HCT116 (cell line): ENCODE measurements at regions not wholly inside any gene's neighbourhood (a gene's known extent, or its start where the extent isn't known, plus 50 kb on each side); places are given as distances from the start of the nearest gene placed in this dataset.

Source experiments
- ATAC-seq: fragments of 200-7000 bp; cut with Tn5 transposase; 2 replicates; pipeline ENCODE4 v1.9.1; 2020; ENCODE audit warnings: mild to moderate bottlenecking, moderate library complexity
- BruUV-seq: library from RNA; stranded (reverse); fragments of 400-500 nt; replicated peaks from 2 replicates; lab custom pipeline; 2021; lab: Mats Ljungman, UMichigan
- CTCF ChIA-PET: fragments of 300-600 bp; sonication (Branson Sonifier 250); formaldehyde crosslinking; loops from one replicate; lab custom pipeline; 2021; ENCODE audit warnings: antibody characterized with exemption; lab: Charles Lee
- POLR2A ChIA-PET: fragments of 300-600, 350-600 bp; sonication (Branson Sonifier 250); formaldehyde crosslinking; loops from one replicate; lab custom pipeline; 2021; ENCODE audit warnings: antibody characterized with exemption; lab: Charles Lee
- RAD21 ChIA-PET, 2 experiments: fragments of 300-600 bp; sonication (Branson Sonifier 250); formaldehyde crosslinking; loops; one replicate each; lab custom pipeline; 2023; ENCODE audit warnings: low total read pairs in 2 of 2; ENCODE audit not compliant: uncharacterized antibody in 2 of 2, unreplicated experiment in 2 of 2, low non-redundant PET in 1 of 2; lab: Charles Lee
- DNase-seq: peaks from one replicate; pipeline ENCODE4 v3.0.0-alpha.2; 2010; ENCODE audit warnings: low read depth, low spot score
- H2AFZ ChIP-seq: fragments of 200-600 bp; shearing (Covaris generic), sonication (generic); 2 replicates; pipeline ENCODE4 v1.6.1; 2017; ENCODE audit warnings: low read depth, mixed run types, mixed read lengths, antibody characterized with exemption, low read length; ENCODE audit not compliant: poor library complexity, severe bottlenecking
- H3K27ac ChIP-seq: 2 replicates; pipeline ENCODE4 v1.5.1; 2012; ENCODE audit warnings: low read depth, low read length
- H3K27me3 ChIP-seq: fragments of 200-600 bp; sonication (generic); 2 replicates; pipeline ENCODE4 v1.6.1; 2016; ENCODE audit warnings: mixed run types, low read length, mixed read lengths; ENCODE audit not compliant: insufficient read depth
- H3K36me3 ChIP-seq, 2 experiments: fragments of 200-500 bp in 1 of 2; fragments of 200-600 bp in 1 of 2; sonication (Bioruptor generic) in 1 of 2; sonication (generic) in 1 of 2; 2 replicates each; pipeline versions ENCODE4 v1.5.1 to v1.6.1; 2014 to 2016; ENCODE audit warnings: low read length in 2 of 2, inconsistent platforms in 1 of 2, mixed read lengths in 1 of 2, mixed run types in 1 of 2; ENCODE audit not compliant: insufficient read depth in 2 of 2, control insufficient read depth in 1 of 2
- H3K4me1 ChIP-seq, 2 experiments: fragments of 200-600 bp in 1 of 2; sonication (generic) in 1 of 2; 2 replicates each; pipeline versions ENCODE4 v1.5.1 to v1.6.1; 2012 to 2017; ENCODE audit warnings: low read length in 2 of 2, inconsistent platforms in 1 of 2, mild to moderate bottlenecking in 1 of 2, mixed read lengths in 1 of 2, mixed run types in 1 of 2, moderate library complexity in 1 of 2; ENCODE audit not compliant: insufficient read depth in 2 of 2, control insufficient read depth in 1 of 2
- H3K4me2 ChIP-seq: fragments of 200-600 bp; sonication (generic); 2 replicates; pipeline ENCODE4 v1.6.1; 2017; ENCODE audit warnings: mixed run types, low read length, mixed read lengths
- H3K4me3 ChIP-seq, 2 experiments: fragments of 200-600 bp in 1 of 2; sonication (generic) in 1 of 2; replicated peaks in 1 of 2; 2 replicates each; pipeline ENCODE4 v1.5.1; 2011 to 2016; ENCODE audit warnings: low read length in 2 of 2, control low read depth in 1 of 2, low read depth in 1 of 2, mild to moderate bottlenecking in 1 of 2, mixed read lengths in 1 of 2, mixed run types in 1 of 2
- H3K79me2 ChIP-seq: fragments of 200-600 bp; sonication (generic); 2 replicates; pipeline ENCODE4 v1.6.1; 2017; ENCODE audit warnings: mild to moderate bottlenecking, mixed run types, low read length, moderate library complexity, mixed read lengths; ENCODE audit not compliant: insufficient read depth
- H3K9ac ChIP-seq: fragments of 200-600 bp; sonication (generic); 2 replicates; pipeline ENCODE4 v1.6.1; 2016; ENCODE audit warnings: low read length, mixed read lengths
- H3K9me2 ChIP-seq: fragments of 200-600 bp; sonication (generic), shearing (Covaris generic); 2 replicates; pipeline ENCODE4 v1.6.1; 2017; ENCODE audit warnings: mixed run types, mild to moderate bottlenecking, moderate library complexity; ENCODE audit not compliant: insufficient read depth
- H3K9me3 ChIP-seq, 2 experiments: fragments of 200-500 bp in 1 of 2; fragments of 200-600 bp in 1 of 2; sonication (Bioruptor generic) in 1 of 2; sonication (generic) in 1 of 2; 2 replicates each; pipeline ENCODE4 v1.6.1; 2014 to 2017; ENCODE audit warnings: low read length in 2 of 2, mixed read lengths in 2 of 2, inconsistent platforms in 1 of 2, low read depth in 1 of 2, mild to moderate bottlenecking in 1 of 2, mixed run types in 1 of 2, moderate library complexity in 1 of 2; ENCODE audit not compliant: control insufficient read depth in 1 of 2, insufficient read depth in 1 of 2
- H4K20me1 ChIP-seq: fragments of 200-600 bp; sonication (generic), shearing (Covaris generic); 2 replicates; pipeline ENCODE4 v1.6.1; 2017; ENCODE audit warnings: mixed run types, mild to moderate bottlenecking, moderate library complexity; ENCODE audit not compliant: insufficient read depth
- CBX3 ChIP-seq: IDR thresholded peaks from 2 replicates; pipeline ENCODE4 v1.6.1; 2012; ENCODE audit warnings: low read depth
- CEBPB ChIP-seq: IDR thresholded peaks from 2 replicates; pipeline ENCODE4 v1.6.1; 2012; ENCODE audit warnings: low read depth
- ELF1 ChIP-seq: IDR thresholded peaks from 2 replicates; pipeline ENCODE4 v1.6.1; 2012; ENCODE audit warnings: low read depth, borderline replicate concordance
- EZH2phosphoT487 ChIP-seq: fragments of 200-600 bp; IDR thresholded peaks from 2 replicates; pipeline ENCODE4 v1.6.1; 2018; ENCODE audit warnings: antibody characterized with exemption, borderline replicate concordance
- JUND ChIP-seq: IDR thresholded peaks from 2 replicates; pipeline ENCODE4 v1.6.1; 2012
- POLR2AphosphoS5 ChIP-seq: IDR thresholded peaks from 2 replicates; pipeline ENCODE4 v1.6.1; 2011; ENCODE audit warnings: mild to moderate bottlenecking, low read depth, low read length, moderate library complexity
- RAD21 ChIP-seq: IDR thresholded peaks from 2 replicates; pipeline ENCODE4 v1.6.1; 2012; ENCODE audit warnings: low read depth, mild to moderate bottlenecking
- SIN3A ChIP-seq: IDR thresholded peaks from 2 replicates; pipeline ENCODE4 v1.6.1; 2012; ENCODE audit warnings: low read depth
- SP1 ChIP-seq: IDR thresholded peaks from 2 replicates; pipeline ENCODE4 v1.6.1; 2012; ENCODE audit warnings: low read depth
- SRF ChIP-seq: IDR thresholded peaks from 2 replicates; pipeline ENCODE4 v1.6.1; 2012; ENCODE audit warnings: low read depth
- TCF7L2 ChIP-seq: IDR thresholded peaks from 2 replicates; pipeline ENCODE4 v1.7.0; 2011; ENCODE audit warnings: borderline replicate concordance, inconsistent platforms; ENCODE audit not compliant: insufficient read depth, insufficient read length; ENCODE audit errors: extremely low read depth
- YY1 ChIP-seq: IDR thresholded peaks from 2 replicates; pipeline ENCODE4 v1.6.1; 2011; ENCODE audit warnings: low read length, low read depth, moderate library complexity, mild to moderate bottlenecking; ENCODE audit not compliant: insufficient replicate concordance; ENCODE audit errors: extremely low read depth
- ZFX ChIP-seq: fragments of 450-650 bp; IDR thresholded peaks from 2 replicates; pipeline ENCODE4 v1.6.1; 2017
- intact Hi-C: fragments of 100-400 bp; cut with micrococcal nuclease; formaldehyde crosslinking; loops from 2 replicates; pipeline ENCODE4 v1.10.0; 2022
- TF ChIP-seq, protein P1 (sequence below), 3 experiments: fragments of 200-600 bp in 1 of 3; sonication (generic) in 1 of 3; IDR thresholded peaks in 2 of 3; conservative IDR thresholded peaks in 1 of 3; 2 replicates each; pipeline ENCODE4 v1.5.1; 2012 to 2017; ENCODE audit warnings: low read depth in 2 of 3, low read length in 2 of 3, antibody characterized with exemption in 1 of 3, borderline replicate concordance in 1 of 3, control low read depth in 1 of 3, mild to moderate bottlenecking in 1 of 3, mixed read lengths in 1 of 3, mixed run types in 1 of 3, moderate library complexity in 1 of 3; ENCODE audit not compliant: insufficient read depth in 1 of 3
- TF ChIP-seq, protein P2 (sequence below): IDR thresholded peaks from 2 replicates; pipeline ENCODE4 v1.6.1; 2012
- TF ChIP-seq, protein P3 (sequence below): IDR thresholded peaks from 2 replicates; pipeline ENCODE4 v1.6.1; 2012
- TF ChIP-seq, protein P4 (sequence below): IDR thresholded peaks from 2 replicates; pipeline ENCODE4 v1.6.1; 2012; ENCODE audit warnings: low read depth

DNA sequence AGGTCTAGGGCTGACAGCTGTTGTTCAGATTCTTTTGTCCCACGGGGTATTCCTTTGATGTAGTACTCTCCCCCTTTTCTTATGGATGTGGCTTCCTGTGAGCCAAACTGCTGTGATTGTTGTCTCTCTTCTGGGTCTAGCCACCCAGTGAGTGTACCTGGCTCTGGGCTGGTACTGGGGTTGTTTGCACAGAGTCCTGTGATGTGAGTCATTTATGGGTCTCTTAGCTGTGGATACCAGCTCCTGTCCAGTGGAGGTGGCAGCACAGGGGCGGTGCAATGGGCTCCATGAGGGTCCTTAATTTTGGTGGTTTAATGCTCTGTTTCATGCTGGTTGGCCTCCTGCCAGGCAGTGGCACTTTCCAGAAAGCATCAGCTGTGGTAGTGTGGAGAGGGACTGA, 161.3 kb downstream of the CAVIN4 start:
- Histone ChIP-seq H3K27ac (no peak overlapping the region), H3K27me3 (no peaks in the 10 kb centered on the region)
- TF ChIP-seq ELF1 (no peak), CEBPB (no peak), JUND (no peak), SRF (no peak), SP1 (no peak), POLR2AphosphoS5 (no peak), EZH2phosphoT487 (no peak), TCF7L2 (no peak), YY1 (no peak), SIN3A (no peak), CBX3 (no peak), RAD21 (no peak), ZFX (no peak)
- TF ChIP-seq, protein P1, sequence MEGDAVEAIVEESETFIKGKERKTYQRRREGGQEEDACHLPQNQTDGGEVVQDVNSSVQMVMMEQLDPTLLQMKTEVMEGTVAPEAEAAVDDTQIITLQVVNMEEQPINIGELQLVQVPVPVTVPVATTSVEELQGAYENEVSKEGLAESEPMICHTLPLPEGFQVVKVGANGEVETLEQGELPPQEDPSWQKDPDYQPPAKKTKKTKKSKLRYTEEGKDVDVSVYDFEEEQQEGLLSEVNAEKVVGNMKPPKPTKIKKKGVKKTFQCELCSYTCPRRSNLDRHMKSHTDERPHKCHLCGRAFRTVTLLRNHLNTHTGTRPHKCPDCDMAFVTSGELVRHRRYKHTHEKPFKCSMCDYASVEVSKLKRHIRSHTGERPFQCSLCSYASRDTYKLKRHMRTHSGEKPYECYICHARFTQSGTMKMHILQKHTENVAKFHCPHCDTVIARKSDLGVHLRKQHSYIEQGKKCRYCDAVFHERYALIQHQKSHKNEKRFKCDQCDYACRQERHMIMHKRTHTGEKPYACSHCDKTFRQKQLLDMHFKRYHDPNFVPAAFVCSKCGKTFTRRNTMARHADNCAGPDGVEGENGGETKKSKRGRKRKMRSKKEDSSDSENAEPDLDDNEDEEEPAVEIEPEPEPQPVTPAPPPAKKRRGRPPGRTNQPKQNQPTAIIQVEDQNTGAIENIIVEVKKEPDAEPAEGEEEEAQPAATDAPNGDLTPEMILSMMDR (IDR thresholded peaks at IDR 0.05 in 2 of 3, conservative IDR thresholded peaks at IDR 0.05 in 1 of 3; ENCODE audit: borderline replicate concordance in 1 of 3, insufficient read depth in 1 of 3, low read depth in 2 of 3, low read length in 2 of 3): no peak
- TF ChIP-seq, protein P2, sequence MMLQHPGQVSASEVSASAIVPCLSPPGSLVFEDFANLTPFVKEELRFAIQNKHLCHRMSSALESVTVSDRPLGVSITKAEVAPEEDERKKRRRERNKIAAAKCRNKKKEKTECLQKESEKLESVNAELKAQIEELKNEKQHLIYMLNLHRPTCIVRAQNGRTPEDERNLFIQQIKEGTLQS: no peak
- TF ChIP-seq, protein P3, sequence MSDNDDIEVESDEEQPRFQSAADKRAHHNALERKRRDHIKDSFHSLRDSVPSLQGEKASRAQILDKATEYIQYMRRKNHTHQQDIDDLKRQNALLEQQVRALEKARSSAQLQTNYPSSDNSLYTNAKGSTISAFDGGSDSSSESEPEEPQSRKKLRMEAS: no peak
- TF ChIP-seq, protein P4, sequence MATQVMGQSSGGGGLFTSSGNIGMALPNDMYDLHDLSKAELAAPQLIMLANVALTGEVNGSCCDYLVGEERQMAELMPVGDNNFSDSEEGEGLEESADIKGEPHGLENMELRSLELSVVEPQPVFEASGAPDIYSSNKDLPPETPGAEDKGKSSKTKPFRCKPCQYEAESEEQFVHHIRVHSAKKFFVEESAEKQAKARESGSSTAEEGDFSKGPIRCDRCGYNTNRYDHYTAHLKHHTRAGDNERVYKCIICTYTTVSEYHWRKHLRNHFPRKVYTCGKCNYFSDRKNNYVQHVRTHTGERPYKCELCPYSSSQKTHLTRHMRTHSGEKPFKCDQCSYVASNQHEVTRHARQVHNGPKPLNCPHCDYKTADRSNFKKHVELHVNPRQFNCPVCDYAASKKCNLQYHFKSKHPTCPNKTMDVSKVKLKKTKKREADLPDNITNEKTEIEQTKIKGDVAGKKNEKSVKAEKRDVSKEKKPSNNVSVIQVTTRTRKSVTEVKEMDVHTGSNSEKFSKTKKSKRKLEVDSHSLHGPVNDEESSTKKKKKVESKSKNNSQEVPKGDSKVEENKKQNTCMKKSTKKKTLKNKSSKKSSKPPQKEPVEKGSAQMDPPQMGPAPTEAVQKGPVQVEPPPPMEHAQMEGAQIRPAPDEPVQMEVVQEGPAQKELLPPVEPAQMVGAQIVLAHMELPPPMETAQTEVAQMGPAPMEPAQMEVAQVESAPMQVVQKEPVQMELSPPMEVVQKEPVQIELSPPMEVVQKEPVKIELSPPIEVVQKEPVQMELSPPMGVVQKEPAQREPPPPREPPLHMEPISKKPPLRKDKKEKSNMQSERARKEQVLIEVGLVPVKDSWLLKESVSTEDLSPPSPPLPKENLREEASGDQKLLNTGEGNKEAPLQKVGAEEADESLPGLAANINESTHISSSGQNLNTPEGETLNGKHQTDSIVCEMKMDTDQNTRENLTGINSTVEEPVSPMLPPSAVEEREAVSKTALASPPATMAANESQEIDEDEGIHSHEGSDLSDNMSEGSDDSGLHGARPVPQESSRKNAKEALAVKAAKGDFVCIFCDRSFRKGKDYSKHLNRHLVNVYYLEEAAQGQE: no peak
- TF ChIP-seq, all 23 proteins: peak for 0
- BruUV-seq: no TSS peak
- DNase-seq: no peak
- Histone ChIP-seq H3K36me3 (no peaks in the 10 kb centered on the region), H3K9me2 (no peaks in the 10 kb centered on the region), H3K4me1 (peaks cover 0 to 10% of the 10 kb centered on the region in 2 experiments; a peak in 1 of 4 replicates), H3K9me3 (no peaks in the 10 kb centered on the region), H3K4me2 (peak overlapping the region; percentile 9; the same call in 1 of the 2 replicates), H2AFZ (no peak overlapping the region), H4K20me1 (no peaks in the 10 kb centered on the region), H3K9ac (no peak overlapping the region), H3K79me2 (no peaks in the 10 kb centered on the region), H3K4me3 (no peak overlapping the region)
- POLR2A ChIA-PET: no interaction called here
- ATAC-seq: 0 out of 2 replicates have a peak, but pooled peaks have one; percentile 25
- intact Hi-C loops: no loop called here
- CTCF ChIA-PET: no interaction called here
- RAD21 ChIA-PET: no interaction called here
